ENCODE measurements at regions not wholly inside any gene's neighbourhood (a gene's known extent, or its start where the extent isn't known, plus 50 kb on each side); places are given as distances from the start of the nearest gene placed in this dataset.

DNA sequence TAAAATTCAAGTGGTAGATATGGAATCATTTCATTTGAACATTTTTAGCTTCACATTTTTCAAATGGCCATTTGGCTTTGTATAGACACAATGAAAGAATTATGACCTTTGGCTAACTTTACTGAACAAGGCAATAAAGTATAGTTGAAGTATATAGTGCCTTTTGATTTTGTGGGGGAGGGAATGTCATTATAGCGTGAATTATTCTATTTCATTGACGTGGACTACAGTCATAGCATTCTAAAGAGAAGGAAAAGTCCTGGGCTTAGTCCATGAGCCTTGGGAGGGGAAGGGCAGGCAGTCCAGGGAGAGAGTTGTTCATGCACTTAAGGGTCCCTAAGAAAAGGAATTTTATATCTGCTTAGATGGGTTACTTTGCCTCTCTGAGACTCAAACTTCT is 181.4 kb upstream of the GPR26 start:
- dilution Hi-C loops (cut with MboI; ENCODE audit: extremely low pct_ligation_motif_present, low sequenced_read_pairs) = no loop called here
- no peaks in the 10 kb centered on the region for H3K79me2 ChIP-seq (ENCODE audit: control insufficient read depth, insufficient read depth, low read length)
- no peaks in the 10 kb centered on the region for H3K27me3 ChIP-seq (ENCODE audit: control insufficient read depth, extremely low read depth, insufficient read depth, low read length)
- no peaks in the 10 kb centered on the region for H3K9me1 ChIP-seq (ENCODE audit: control insufficient read depth, extremely low read depth, insufficient read depth, low read length)
- FAIRE-seq (no peak), DNase-seq (ENCODE audit: low read depth, low spot score) (no peak)
- H4K20me1 ChIP-seq (ENCODE audit: control insufficient read depth, extremely low read depth, insufficient read depth, low read length) = no peaks in the 10 kb centered on the region
- no peak overlapping the region for H3K9ac ChIP-seq (ENCODE audit: control insufficient read depth, extremely low read depth, insufficient read depth, low read length)
- no peak overlapping the region for H3K4me3 ChIP-seq (ENCODE audit: control insufficient read depth in 2 of 3, extremely low read depth in 1 of 3, insufficient read depth in 2 of 3, low read depth in 1 of 3, low read length in 3 of 3)
- TF ChIP-seq, protein P1, sequence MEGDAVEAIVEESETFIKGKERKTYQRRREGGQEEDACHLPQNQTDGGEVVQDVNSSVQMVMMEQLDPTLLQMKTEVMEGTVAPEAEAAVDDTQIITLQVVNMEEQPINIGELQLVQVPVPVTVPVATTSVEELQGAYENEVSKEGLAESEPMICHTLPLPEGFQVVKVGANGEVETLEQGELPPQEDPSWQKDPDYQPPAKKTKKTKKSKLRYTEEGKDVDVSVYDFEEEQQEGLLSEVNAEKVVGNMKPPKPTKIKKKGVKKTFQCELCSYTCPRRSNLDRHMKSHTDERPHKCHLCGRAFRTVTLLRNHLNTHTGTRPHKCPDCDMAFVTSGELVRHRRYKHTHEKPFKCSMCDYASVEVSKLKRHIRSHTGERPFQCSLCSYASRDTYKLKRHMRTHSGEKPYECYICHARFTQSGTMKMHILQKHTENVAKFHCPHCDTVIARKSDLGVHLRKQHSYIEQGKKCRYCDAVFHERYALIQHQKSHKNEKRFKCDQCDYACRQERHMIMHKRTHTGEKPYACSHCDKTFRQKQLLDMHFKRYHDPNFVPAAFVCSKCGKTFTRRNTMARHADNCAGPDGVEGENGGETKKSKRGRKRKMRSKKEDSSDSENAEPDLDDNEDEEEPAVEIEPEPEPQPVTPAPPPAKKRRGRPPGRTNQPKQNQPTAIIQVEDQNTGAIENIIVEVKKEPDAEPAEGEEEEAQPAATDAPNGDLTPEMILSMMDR (optimal IDR thresholded peaks at IDR 0.05 in 1 of 3, IDR thresholded peaks at IDR 0.05 in 1 of 3, conservative IDR thresholded peaks at IDR 0.05 in 1 of 3; ENCODE audit: extremely low read depth in 1 of 3, insufficient read depth in 2 of 3, low read length in 3 of 3) = no peak
- no peak for TF ChIP-seq EZH2 (IDR thresholded peaks at IDR 0.05; ENCODE audit: low read length)
- H2AFZ ChIP-seq (ENCODE audit: control insufficient read depth, low read length) = no peak overlapping the region
- no peak overlapping the region for H3K4me2 ChIP-seq (ENCODE audit: control insufficient read depth, extremely low read depth, insufficient read depth, low read depth, low read length)
- H3K9me3 ChIP-seq (ENCODE audit: control insufficient read depth, low read depth, low read length) = no peaks in the 10 kb centered on the region
- H3K27ac ChIP-seq (ENCODE audit: control insufficient read depth, insufficient read depth, low read length) = no peak overlapping the region
- no peaks in the 10 kb centered on the region for H3K4me1 ChIP-seq (ENCODE audit: control insufficient read depth, extremely low read depth, insufficient read depth, low read length)
- H3K36me3 ChIP-seq (ENCODE audit: control insufficient read depth in 2 of 2, extremely low read depth in 1 of 2, insufficient read depth in 2 of 2, low read length in 2 of 2) = no peaks in the 10 kb centered on the region

- Histone ChIP-seq H3K9me1 (ENCODE audit: control insufficient read depth, extremely low read depth, insufficient read depth, low read length) (no peaks in the 10 kb centered on the region), H3K9ac (ENCODE audit: control insufficient read depth, extremely low read depth, insufficient read depth, low read length) (no peak overlapping the region), H3K36me3 (ENCODE audit: control insufficient read depth in 2 of 2, extremely low read depth in 1 of 2, insufficient read depth in 2 of 2, low read length in 2 of 2) (no peaks in the 10 kb centered on the region), H3K79me2 (ENCODE audit: control insufficient read depth, insufficient read depth, low read length) (no peaks in the 10 kb centered on the region), H3K4me2 (ENCODE audit: control insufficient read depth, extremely low read depth, insufficient read depth, low read depth, low read length) (no peak overlapping the region), H3K9me3 (ENCODE audit: control insufficient read depth, low read depth, low read length) (no peaks in the 10 kb centered on the region), H3K27me3 (ENCODE audit: control insufficient read depth, extremely low read depth, insufficient read depth, low read length) (no peaks in the 10 kb centered on the region), H3K27ac (ENCODE audit: control insufficient read depth, insufficient read depth, low read length) (no peak overlapping the region), H3K4me3 (ENCODE audit: control insufficient read depth in 2 of 3, extremely low read depth in 1 of 3, insufficient read depth in 2 of 3, low read depth in 1 of 3, low read length in 3 of 3) (no peak overlapping the region), H2AFZ (ENCODE audit: control insufficient read depth, low read length) (no peak overlapping the region), H4K20me1 (ENCODE audit: control insufficient read depth, extremely low read depth, insufficient read depth, low read length) (no peaks in the 10 kb centered on the region), H3K4me1 (ENCODE audit: control insufficient read depth, extremely low read depth, insufficient read depth, low read length) (no peaks in the 10 kb centered on the region)
- TF ChIP-seq, protein P1 (optimal IDR thresholded peaks at IDR 0.05 in 1 of 3, IDR thresholded peaks at IDR 0.05 in 1 of 3, conservative IDR thresholded peaks at IDR 0.05 in 1 of 3; ENCODE audit: extremely low read depth in 1 of 3, insufficient read depth in 2 of 3, low read length in 3 of 3) = no peak
- TF ChIP-seq EZH2 (IDR thresholded peaks at IDR 0.05; ENCODE audit: low read length) = no peak
- dilution Hi-C loops (cut with MboI; ENCODE audit: extremely low pct_ligation_motif_present, low sequenced_read_pairs) = no loop called here
- no peak for DNase-seq (ENCODE audit: low read depth, low spot score)
- no peak for FAIRE-seq
Observed at GRCh38 chr10:123485341-123485960, 180.7 kb upstream of the GPR26 start.
